ENCODE measurements at regions not wholly inside any gene's neighbourhood (a gene's known extent, or its start where the extent isn't known, plus 50 kb on each side); places are given as distances from the start of the nearest gene placed in this dataset.

DNA sequence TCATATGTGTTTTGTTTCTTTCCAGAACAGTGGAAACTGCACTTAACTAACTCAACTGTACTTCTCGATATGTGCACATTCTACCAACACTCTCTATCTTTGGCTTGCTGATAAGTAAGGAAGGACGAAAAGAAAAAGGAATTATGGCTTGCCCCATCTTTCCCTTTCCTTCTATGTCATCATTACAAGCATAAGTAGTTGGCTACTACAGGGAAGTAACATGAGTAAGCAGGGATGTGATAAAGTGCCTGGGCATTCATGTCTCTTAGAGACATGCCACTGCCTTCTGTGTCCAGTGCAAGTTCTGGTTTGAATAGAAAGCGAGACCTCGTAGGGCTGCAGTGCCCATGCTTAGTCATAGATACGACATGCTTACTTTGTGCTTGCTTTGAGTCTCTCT lies 342.5 kb downstream of the ETS1 start:
- TF ChIP-seq SMC3 (conservative IDR thresholded peaks at IDR 0.05; ENCODE audit: poor library complexity): no peak
- TF ChIP-seq, protein P1, sequence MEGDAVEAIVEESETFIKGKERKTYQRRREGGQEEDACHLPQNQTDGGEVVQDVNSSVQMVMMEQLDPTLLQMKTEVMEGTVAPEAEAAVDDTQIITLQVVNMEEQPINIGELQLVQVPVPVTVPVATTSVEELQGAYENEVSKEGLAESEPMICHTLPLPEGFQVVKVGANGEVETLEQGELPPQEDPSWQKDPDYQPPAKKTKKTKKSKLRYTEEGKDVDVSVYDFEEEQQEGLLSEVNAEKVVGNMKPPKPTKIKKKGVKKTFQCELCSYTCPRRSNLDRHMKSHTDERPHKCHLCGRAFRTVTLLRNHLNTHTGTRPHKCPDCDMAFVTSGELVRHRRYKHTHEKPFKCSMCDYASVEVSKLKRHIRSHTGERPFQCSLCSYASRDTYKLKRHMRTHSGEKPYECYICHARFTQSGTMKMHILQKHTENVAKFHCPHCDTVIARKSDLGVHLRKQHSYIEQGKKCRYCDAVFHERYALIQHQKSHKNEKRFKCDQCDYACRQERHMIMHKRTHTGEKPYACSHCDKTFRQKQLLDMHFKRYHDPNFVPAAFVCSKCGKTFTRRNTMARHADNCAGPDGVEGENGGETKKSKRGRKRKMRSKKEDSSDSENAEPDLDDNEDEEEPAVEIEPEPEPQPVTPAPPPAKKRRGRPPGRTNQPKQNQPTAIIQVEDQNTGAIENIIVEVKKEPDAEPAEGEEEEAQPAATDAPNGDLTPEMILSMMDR (IDR thresholded peaks at IDR 0.05; ENCODE audit: poor library complexity, severe bottlenecking): no peak
- TF ChIP-seq RAD21 (conservative IDR thresholded peaks at IDR 0.05): no peak
- no peak for TF ChIP-seq MXI1 (conservative IDR thresholded peaks at IDR 0.05; ENCODE audit: poor library complexity, severe bottlenecking)
- TF ChIP-seq, protein P2, sequence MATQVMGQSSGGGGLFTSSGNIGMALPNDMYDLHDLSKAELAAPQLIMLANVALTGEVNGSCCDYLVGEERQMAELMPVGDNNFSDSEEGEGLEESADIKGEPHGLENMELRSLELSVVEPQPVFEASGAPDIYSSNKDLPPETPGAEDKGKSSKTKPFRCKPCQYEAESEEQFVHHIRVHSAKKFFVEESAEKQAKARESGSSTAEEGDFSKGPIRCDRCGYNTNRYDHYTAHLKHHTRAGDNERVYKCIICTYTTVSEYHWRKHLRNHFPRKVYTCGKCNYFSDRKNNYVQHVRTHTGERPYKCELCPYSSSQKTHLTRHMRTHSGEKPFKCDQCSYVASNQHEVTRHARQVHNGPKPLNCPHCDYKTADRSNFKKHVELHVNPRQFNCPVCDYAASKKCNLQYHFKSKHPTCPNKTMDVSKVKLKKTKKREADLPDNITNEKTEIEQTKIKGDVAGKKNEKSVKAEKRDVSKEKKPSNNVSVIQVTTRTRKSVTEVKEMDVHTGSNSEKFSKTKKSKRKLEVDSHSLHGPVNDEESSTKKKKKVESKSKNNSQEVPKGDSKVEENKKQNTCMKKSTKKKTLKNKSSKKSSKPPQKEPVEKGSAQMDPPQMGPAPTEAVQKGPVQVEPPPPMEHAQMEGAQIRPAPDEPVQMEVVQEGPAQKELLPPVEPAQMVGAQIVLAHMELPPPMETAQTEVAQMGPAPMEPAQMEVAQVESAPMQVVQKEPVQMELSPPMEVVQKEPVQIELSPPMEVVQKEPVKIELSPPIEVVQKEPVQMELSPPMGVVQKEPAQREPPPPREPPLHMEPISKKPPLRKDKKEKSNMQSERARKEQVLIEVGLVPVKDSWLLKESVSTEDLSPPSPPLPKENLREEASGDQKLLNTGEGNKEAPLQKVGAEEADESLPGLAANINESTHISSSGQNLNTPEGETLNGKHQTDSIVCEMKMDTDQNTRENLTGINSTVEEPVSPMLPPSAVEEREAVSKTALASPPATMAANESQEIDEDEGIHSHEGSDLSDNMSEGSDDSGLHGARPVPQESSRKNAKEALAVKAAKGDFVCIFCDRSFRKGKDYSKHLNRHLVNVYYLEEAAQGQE (IDR thresholded peaks at IDR 0.05; ENCODE audit: borderline replicate concordance): no peak
- TF ChIP-seq EZH2 (IDR thresholded peaks at IDR 0.05; ENCODE audit: borderline replicate concordance, insufficient read depth, low read length, poor library complexity, severe bottlenecking): no peak
